Tibial nerve (tissue), 4 donors: ENCODE measurements at regions not wholly inside any gene's neighbourhood (a gene's known extent, or its start where the extent isn't known, plus 50 kb on each side); places are given as distances from the start of the nearest gene placed in this dataset.

Experiments used
- CTCF ChIP-seq, 5 experiments: fragments of 200-600 bp in 3 of 5; fragments of 450-650 bp in 2 of 5; sonication (generic) in 3 of 5; IDR thresholded peaks; one replicate each; pipeline ENCODE4 v1.5.1; 2016 to 2019; ENCODE audit warnings: antibody characterized with exemption in 5 of 5, mild to moderate bottlenecking in 3 of 5, moderate library complexity in 2 of 5
- EP300 ChIP-seq, 2 donors: sonication (generic); formaldehyde crosslinking; IDR thresholded peaks; one replicate each; pipeline ENCODE4 v1.6.1; 2017; ENCODE audit warnings: antibody characterized with exemption in 2 of 2, mild to moderate bottlenecking in 1 of 2
- POLR2A ChIP-seq, 2 donors: fragments of 450-650 bp; IDR thresholded peaks; one replicate each; pipeline ENCODE4 v1.6.1; 2017; ENCODE audit warnings: antibody characterized with exemption in 2 of 2, mild to moderate bottlenecking in 2 of 2, moderate library complexity in 2 of 2

GRCh38 chr14:105876829-105877228 lies 350.4 kb downstream of the TMEM121 start:
- no peak for TF ChIP-seq CTCF (IDR thresholded peaks at IDR 0.05)
- no peak for TF ChIP-seq EP300 (IDR thresholded peaks at IDR 0.05)
- no peak for TF ChIP-seq POLR2A (IDR thresholded peaks at IDR 0.05)
